Mesothelial cell of epicardium (in vitro differentiated cells): ENCODE measurements at regions not wholly inside any gene's neighbourhood (a gene's known extent, or its start where the extent isn't known, plus 50 kb on each side); places are given as distances from the start of the nearest gene placed in this dataset.

ENCODE experiments used
- DNase-seq, 2 experiments: peaks; one replicate each; pipeline ENCODE4 v3.0.0; 2021; ENCODE audit warnings: low spot score in 2 of 2; ENCODE audit not compliant: unreplicated experiment in 2 of 2
- H3K27ac Mint-ChIP-seq: 2 replicates; pipeline ENCODE4 v1.8.0; 2021; ENCODE audit warnings: mixed read lengths
- H3K27me3 Mint-ChIP-seq: 2 replicates; pipeline ENCODE4 v1.8.0; 2021; ENCODE audit warnings: low read depth, mixed read lengths
- H3K36me3 Mint-ChIP-seq: 2 replicates; pipeline ENCODE4 v1.8.0; 2021; ENCODE audit warnings: mixed read lengths
- H3K4me1 Mint-ChIP-seq: 2 replicates; pipeline ENCODE4 v1.8.0; 2021; ENCODE audit warnings: mixed read lengths
- H3K4me3 Mint-ChIP-seq: 2 replicates; pipeline ENCODE4 v1.8.0; 2021; ENCODE audit warnings: mild to moderate bottlenecking, moderate library complexity, mixed read lengths
- H3K9me3 Mint-ChIP-seq: 2 replicates; pipeline ENCODE4 v1.8.0; 2021; ENCODE audit warnings: mixed read lengths
- TF ChIP-seq, protein P1 (sequence below): fragments of 200-600 bp; sonication (generic); IDR thresholded peaks from one replicate; pipeline ENCODE4 v1.5.0; 2021; ENCODE audit warnings: antibody characterized with exemption; ENCODE audit not compliant: unreplicated experiment

DNA sequence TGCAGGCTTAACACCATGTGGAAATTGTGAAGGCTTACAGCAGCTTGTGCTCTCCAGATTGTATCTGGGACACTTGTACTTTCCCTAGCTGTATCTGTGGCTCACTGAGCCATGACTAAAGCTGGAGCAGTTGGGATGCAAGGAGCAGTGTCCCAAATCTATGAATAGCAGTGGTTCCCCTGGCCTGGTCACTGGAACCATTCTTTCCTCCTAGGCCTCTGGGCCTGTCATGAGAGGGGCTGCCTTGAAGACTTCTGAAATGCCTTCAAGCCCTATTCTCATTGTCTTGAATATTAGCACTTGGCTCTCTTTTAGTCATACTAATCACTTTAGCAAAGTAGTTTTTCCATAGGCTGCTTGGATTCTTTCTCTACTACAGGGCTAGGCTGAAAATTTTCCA lies 186.8 kb upstream of the LRATD1 start:
- Mint-ChIP-seq H3K36me3 (no peaks in the 10 kb centered on the region), H3K27me3 (no peaks in the 10 kb centered on the region), H3K4me3 (no peak overlapping the region), H3K27ac (no peak overlapping the region), H3K9me3 (peaks cover 46% of the 10 kb centered on the region), H3K4me1 (no peaks in the 10 kb centered on the region)
- TF ChIP-seq, protein P1, sequence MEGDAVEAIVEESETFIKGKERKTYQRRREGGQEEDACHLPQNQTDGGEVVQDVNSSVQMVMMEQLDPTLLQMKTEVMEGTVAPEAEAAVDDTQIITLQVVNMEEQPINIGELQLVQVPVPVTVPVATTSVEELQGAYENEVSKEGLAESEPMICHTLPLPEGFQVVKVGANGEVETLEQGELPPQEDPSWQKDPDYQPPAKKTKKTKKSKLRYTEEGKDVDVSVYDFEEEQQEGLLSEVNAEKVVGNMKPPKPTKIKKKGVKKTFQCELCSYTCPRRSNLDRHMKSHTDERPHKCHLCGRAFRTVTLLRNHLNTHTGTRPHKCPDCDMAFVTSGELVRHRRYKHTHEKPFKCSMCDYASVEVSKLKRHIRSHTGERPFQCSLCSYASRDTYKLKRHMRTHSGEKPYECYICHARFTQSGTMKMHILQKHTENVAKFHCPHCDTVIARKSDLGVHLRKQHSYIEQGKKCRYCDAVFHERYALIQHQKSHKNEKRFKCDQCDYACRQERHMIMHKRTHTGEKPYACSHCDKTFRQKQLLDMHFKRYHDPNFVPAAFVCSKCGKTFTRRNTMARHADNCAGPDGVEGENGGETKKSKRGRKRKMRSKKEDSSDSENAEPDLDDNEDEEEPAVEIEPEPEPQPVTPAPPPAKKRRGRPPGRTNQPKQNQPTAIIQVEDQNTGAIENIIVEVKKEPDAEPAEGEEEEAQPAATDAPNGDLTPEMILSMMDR: no peak
- no peak for DNase-seq

DNA sequence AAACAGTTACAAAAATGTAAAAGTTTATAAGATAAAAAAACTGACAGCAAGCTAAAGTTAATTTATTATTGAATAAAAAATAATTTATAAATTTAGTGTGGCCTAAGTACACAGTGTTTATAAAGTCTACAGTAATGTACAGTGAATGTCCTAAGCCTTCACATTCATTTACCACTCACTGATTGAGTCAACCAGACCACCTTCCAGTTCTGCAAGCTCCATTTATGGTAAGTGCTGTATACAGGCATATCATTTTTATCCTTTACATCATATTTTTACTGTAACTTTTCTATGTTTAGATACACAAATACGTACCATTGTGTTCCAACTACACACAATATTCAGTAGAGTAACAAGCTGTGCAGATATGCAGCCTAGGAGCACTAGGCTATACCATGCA lies 184.2 kb upstream of the LRATD1 start:
- Mint-ChIP-seq H3K36me3 (no peaks in the 10 kb centered on the region), H3K27ac (no peak overlapping the region), H3K9me3 (peaks cover 41% of the 10 kb centered on the region), H3K4me1 (no peaks in the 10 kb centered on the region), H3K4me3 (no peak overlapping the region), H3K27me3 (no peaks in the 10 kb centered on the region)
- TF ChIP-seq, protein P1: no peak
- no peak for DNase-seq

DNA sequence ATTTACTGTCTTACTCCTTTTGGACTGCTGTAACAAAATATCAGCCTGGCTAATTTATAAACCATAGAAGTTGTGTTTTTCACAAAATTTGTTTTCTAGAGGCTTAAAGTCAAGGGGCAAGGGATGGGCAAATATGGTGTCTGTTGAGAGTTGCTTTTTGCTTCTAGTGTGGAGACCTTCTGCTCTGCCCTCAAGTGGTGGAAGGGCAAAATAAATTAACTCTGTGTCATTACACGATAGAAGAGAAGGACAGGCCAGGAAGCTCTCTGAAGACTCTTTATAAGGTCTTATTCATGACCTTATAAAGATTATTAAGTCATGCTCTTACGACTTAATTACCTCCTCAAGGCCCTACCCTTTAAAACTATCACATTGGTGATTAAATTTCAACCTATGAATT lies 181.2 kb upstream of the LRATD1 start:
- no peak overlapping the region for H3K27ac Mint-ChIP-seq
- peaks cover 40% of the 10 kb centered on the region for H3K9me3 Mint-ChIP-seq
- H3K27me3 Mint-ChIP-seq: no peaks in the 10 kb centered on the region
- H3K4me3 Mint-ChIP-seq: no peak overlapping the region
- no peaks in the 10 kb centered on the region for H3K36me3 Mint-ChIP-seq
- DNase-seq: no peak
- no peaks in the 10 kb centered on the region for H3K4me1 Mint-ChIP-seq
- TF ChIP-seq, protein P1: no peak

DNA sequence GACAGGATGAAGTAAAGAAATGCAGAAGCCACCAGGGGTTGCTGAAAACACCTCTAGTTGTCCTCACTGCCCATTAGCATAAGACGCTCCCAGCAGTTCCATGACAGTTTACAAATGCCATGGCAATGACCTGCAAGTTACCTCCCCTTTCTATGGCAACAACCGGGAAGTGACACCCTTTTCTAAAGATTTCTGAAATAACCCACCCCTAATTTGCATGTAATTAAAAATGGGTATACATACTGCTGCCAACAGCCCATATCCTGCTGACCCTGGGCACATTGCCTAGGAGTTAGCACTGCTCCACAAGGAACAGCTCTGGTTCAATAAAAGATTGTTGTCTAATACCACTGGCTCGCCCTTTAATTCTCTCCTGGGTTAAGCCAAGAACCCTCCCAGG lies 178.3 kb upstream of the LRATD1 start:
- Mint-ChIP-seq H3K4me3 (no peak overlapping the region), H3K36me3 (no peaks in the 10 kb centered on the region), H3K4me1 (no peaks in the 10 kb centered on the region), H3K27me3 (no peaks in the 10 kb centered on the region), H3K27ac (no peak overlapping the region), H3K9me3 (peaks cover 50% of the 10 kb centered on the region)
- DNase-seq: no peak
- TF ChIP-seq, protein P1: no peak

DNA sequence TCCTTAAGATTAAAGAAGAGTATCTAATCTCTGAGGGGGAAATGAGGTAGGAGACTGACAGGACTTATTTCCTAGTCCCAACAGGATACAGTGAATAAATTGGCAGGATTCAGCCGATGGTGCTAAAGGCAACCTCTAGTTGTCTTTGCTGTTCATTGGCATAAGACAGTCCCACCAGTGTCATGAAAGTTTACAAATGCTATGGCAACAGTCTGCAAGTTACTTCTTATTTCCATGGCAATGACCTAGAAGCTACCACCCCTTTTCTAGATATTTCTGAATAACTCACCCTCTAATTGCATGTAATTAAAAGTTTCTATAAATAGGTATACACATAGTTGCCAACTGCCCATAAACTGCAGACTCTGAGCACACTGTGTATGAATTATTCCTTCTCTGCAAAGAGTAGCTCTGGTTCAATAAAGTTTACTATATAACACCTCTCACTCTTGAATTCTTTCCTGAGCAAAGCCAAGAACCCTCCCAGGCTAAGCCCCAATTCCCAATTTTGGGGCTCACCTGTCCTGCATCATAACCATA lies 172.7 kb upstream of the LRATD1 start:
- Mint-ChIP-seq H3K9me3 (peaks cover 44% of the 10 kb centered on the region), H3K27me3 (no peaks in the 10 kb centered on the region), H3K4me3 (no peak overlapping the region), H3K36me3 (no peaks in the 10 kb centered on the region), H3K4me1 (no peaks in the 10 kb centered on the region), H3K27ac (no peak overlapping the region)
- DNase-seq: no peak
- TF ChIP-seq, protein P1: no peak

DNA sequence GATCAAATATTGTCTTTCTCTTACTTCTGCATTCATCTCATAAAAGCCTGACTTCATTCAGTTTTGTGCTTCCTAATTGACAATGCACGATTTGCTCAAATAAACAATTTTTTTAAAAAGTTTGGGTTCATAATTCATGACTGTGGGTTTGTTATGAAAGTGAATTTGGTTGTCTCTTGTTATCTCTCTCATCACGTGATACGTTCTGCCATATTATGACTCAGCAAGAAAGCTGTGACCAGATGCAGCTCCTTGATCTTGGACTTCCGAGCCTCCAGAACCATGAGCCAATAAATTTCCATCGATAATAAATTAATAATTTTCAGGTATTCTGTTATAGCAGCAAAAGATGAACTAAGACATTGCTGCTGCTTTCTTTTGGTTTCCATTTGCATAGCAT lies 156.5 kb upstream of the LRATD1 start:
- TF ChIP-seq, protein P1: no peak
- no peaks in the 10 kb centered on the region for H3K36me3 Mint-ChIP-seq
- H3K27me3 Mint-ChIP-seq: no peaks in the 10 kb centered on the region
- DNase-seq: no peak
- H3K27ac Mint-ChIP-seq: no peak overlapping the region
- H3K9me3 Mint-ChIP-seq: no peaks in the 10 kb centered on the region
- H3K4me1 Mint-ChIP-seq: no peaks in the 10 kb centered on the region
- H3K4me3 Mint-ChIP-seq: no peak overlapping the region
